ENCODE measurements at regions not wholly inside any gene's neighbourhood (a gene's known extent, or its start where the extent isn't known, plus 50 kb on each side); places are given as distances from the start of the nearest gene placed in this dataset.

GRCh38 chr2:58664523-58665151 lies 423.5 kb upstream of the FANCL start:
- TF ChIP-seq CBFB (IDR thresholded peaks at IDR 0.05; ENCODE audit: low read depth) (no peak), POLR2AphosphoS5 (IDR thresholded peaks at IDR 0.05; ENCODE audit: low read length) (no peak), MXI1 (IDR thresholded peaks at IDR 0.05; ENCODE audit: low read depth, low read length) (no peak), MLLT1 (IDR thresholded peaks at IDR 0.05) (no peak), ESRRA (IDR thresholded peaks at IDR 0.05; ENCODE audit: low read length) (no peak)

Data from GM12878 (cell line).